Skeletal muscle satellite cell (primary cell): ENCODE measurements at regions not wholly inside any gene's neighbourhood (a gene's known extent, or its start where the extent isn't known, plus 50 kb on each side); places are given as distances from the start of the nearest gene placed in this dataset.

Experiments used
- H3K27me3 ChIP-seq: 2 replicates; pipeline ENCODE4 v1.7.0; 2013; ENCODE audit warnings: low read length; ENCODE audit not compliant: control insufficient read depth, insufficient read depth
- H3K36me3 ChIP-seq: 2 replicates; pipeline ENCODE4 v1.7.0; 2013; ENCODE audit warnings: mild to moderate bottlenecking, control low read depth, low read length; ENCODE audit not compliant: insufficient read depth
- H3K4me1 ChIP-seq: 2 replicates; pipeline ENCODE4 v1.7.0; 2013; ENCODE audit warnings: low read length; ENCODE audit not compliant: control insufficient read depth, insufficient read depth
- H3K4me2 ChIP-seq: 2 replicates; pipeline ENCODE4 v1.7.0; 2013; ENCODE audit warnings: mild to moderate bottlenecking, low read length
- H3K4me3 ChIP-seq: 2 replicates; pipeline ENCODE4 v1.7.0; 2013; ENCODE audit warnings: low read length
- H3K9ac ChIP-seq: 2 replicates; pipeline ENCODE4 v1.7.0; 2013; ENCODE audit warnings: mild to moderate bottlenecking, low read depth, low read length, moderate library complexity
- H3K9me3 ChIP-seq: replicated peaks from 2 replicates; pipeline ENCODE4 v1.7.0; 2013; ENCODE audit warnings: mild to moderate bottlenecking, control low read depth, low read length

DNA sequence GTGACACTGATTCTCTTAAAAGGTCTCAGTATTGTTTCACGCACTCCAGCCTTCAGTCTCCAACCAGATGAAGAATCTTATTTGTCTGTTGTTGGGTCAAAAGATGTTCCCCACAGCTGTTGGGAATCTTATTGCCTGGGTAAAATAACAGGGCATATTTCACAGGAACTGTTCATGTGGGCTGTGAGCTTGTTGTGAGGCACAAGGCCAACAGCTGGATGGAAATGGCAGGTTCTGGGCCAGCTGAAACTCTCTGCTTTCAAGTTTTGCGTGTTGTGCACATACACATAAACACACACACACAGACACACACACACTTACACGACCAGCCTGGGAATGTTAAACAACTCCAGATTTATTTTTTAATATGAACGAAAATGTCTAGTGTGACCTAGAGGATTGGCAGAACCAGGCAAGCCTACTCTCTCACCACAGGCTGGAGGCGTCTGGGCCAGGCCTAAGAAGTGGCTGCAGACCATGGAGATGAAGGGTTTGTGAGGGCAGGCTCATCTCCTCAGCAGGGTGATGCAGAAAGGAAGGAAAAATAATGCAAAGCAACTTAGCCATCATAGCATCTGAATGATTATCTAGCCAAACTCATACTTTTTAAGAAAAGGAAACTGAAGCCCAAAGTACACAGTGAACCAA lies 357.0 kb downstream of the TTLL7 start:
- H3K9ac ChIP-seq = no peak overlapping the region
- no peak overlapping the region for H3K4me3 ChIP-seq
- no peaks in the 10 kb centered on the region for H3K27me3 ChIP-seq
- no peaks in the 10 kb centered on the region for H3K9me3 ChIP-seq
- no peaks in the 10 kb centered on the region for H3K4me1 ChIP-seq
- H3K4me2 ChIP-seq = peak overlapping the region; percentile 53
- no peaks in the 10 kb centered on the region for H3K36me3 ChIP-seq

DNA sequence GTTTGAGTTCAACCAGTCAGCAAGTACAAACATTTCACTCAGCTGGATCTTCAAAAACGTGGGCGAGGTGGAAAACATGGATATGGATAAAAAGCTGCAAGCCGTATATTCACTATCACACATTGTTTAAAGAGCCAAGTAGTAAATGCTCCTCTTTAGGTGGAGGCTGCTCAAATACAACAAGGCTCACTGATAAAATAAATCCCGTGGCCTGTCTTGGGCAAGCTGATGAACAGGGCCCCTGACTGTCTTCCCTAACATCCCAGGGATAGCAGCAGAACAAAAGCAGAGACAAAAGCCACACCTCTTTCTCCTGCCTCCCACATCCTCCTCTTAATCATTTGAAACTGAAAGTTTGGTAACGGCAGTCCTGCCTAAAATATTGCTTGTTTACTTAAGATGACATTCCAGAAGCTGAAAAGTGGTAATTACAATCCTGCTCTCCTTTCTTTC lies 357.7 kb downstream of the TTLL7 start:
- H3K4me1 ChIP-seq = no peaks in the 10 kb centered on the region
- H3K9me3 ChIP-seq = no peaks in the 10 kb centered on the region
- no peaks in the 10 kb centered on the region for H3K36me3 ChIP-seq
- H3K27me3 ChIP-seq = no peaks in the 10 kb centered on the region
- H3K4me2 ChIP-seq = peak overlapping the region; percentile 53
- peak overlapping the region; percentile 39 for H3K4me3 ChIP-seq
- no peak overlapping the region for H3K9ac ChIP-seq

DNA sequence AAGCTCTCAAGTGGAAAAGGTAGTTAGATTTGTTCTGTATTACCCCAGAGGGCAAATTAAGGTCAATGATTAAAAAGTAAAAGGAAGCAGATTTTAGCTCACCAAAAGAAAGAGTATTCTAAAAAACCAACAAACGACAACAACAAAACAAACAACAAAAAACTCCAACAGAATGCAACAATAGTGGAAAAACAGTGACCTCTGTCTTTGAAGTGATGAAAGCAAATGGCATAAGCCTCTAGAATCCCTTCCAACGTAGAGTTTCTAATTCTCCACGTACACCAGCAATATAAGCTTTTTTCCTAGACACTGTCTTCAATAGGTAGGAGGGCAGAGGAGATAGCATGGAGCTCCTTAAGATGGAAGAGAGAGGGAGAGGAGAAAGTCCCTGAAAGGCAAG lies 359.1 kb downstream of the TTLL7 start:
- Histone ChIP-seq H3K36me3 (no peaks in the 10 kb centered on the region), H3K4me3 (no peak overlapping the region), H3K27me3 (no peaks in the 10 kb centered on the region), H3K4me2 (no peak overlapping the region), H3K9me3 (no peaks in the 10 kb centered on the region), H3K4me1 (no peaks in the 10 kb centered on the region), H3K9ac (no peak overlapping the region)

DNA sequence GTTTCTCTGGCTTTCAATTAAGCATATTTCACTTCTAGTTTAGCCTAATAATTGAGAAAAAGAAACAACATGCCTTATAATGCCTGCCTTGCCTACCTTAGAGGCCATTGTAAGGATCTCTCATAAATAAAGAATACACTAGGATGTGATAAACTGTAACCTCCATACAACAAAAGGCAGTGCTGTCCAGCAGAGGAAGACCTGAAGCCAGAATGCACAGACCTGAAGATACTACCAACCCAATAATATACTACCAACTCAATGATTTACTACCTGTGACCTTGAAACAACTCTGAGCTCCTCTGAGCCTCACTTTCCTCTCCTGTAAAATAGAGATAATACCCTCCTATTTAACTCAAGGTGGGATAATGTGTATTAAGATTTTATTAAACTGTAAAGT lies 361.3 kb downstream of the TTLL7 start:
- Histone ChIP-seq H3K9ac (no peak overlapping the region), H3K4me3 (no peak overlapping the region), H3K27me3 (no peaks in the 10 kb centered on the region), H3K9me3 (no peaks in the 10 kb centered on the region), H3K4me1 (no peaks in the 10 kb centered on the region), H3K4me2 (no peak overlapping the region), H3K36me3 (no peaks in the 10 kb centered on the region)

DNA sequence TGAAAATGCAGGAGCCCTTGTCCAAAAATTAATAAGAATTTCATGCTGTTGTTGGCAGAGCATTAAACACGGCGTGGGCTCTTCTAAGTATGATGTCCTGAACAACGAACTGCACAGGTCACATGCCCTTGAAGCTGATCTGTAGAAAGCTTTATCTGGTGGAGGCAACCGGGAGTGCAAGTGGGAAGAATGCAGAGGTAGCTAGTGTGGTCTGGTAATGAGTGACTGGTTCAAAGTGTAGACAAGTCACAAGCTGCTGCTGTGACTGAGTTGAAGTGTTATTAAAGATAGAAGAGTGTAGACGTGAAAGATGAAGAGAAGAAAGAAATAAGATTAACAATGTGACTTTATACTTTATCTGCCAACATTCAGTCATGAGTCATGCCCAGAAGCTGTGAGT lies 361.9 kb downstream of the TTLL7 start:
- no peak overlapping the region for H3K9ac ChIP-seq
- H3K27me3 ChIP-seq = no peaks in the 10 kb centered on the region
- no peaks in the 10 kb centered on the region for H3K4me1 ChIP-seq
- no peak overlapping the region for H3K4me3 ChIP-seq
- no peaks in the 10 kb centered on the region for H3K36me3 ChIP-seq
- H3K9me3 ChIP-seq = no peaks in the 10 kb centered on the region
- no peak overlapping the region for H3K4me2 ChIP-seq

DNA sequence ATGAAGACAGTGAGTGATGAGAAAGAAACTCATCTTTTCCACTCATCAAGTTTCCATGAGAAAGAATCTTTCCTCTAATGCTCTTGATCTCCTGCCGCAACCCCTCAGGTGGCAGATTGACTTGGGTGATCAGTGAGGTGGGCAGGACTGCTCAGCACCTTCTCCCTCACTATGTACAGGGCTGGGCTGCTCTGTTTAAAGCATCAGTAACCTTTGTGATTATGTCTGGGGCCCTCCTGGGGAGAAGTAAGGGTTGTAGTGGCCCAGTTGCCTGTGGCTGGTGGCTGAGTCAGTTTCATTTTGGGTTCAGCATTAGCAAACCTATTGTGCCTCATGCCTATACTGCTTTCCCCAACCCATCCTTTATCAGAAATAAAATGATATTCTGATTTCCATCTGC lies 366.0 kb downstream of the TTLL7 start:
- H3K9me3 ChIP-seq = no peaks in the 10 kb centered on the region
- H3K4me2 ChIP-seq = no peak overlapping the region
- no peaks in the 10 kb centered on the region for H3K4me1 ChIP-seq
- no peak overlapping the region for H3K9ac ChIP-seq
- H3K27me3 ChIP-seq = no peaks in the 10 kb centered on the region
- no peak overlapping the region for H3K4me3 ChIP-seq
- H3K36me3 ChIP-seq = no peaks in the 10 kb centered on the region

DNA sequence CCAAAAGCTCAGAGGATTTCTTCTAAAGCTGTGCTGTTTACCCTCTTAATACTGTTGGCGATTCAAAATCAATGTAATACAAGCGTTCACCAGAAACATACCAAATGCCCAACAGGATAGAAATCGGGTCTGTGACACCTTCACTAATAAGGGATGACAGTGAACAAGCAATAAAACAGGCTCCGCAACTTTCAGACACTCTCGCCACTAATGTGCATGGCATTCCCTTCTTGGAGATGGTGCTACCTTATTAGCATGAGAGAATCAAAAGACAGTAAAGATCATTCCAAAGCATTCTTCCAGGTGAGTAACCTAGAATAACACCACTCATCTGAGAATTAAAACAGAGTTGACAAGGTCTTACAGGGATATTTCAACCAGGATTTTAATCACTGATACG lies 367.1 kb downstream of the TTLL7 start:
- H3K4me2 ChIP-seq = no peak overlapping the region
- no peak overlapping the region for H3K4me3 ChIP-seq
- no peaks in the 10 kb centered on the region for H3K36me3 ChIP-seq
- no peaks in the 10 kb centered on the region for H3K27me3 ChIP-seq
- no peaks in the 10 kb centered on the region for H3K4me1 ChIP-seq
- no peaks in the 10 kb centered on the region for H3K9me3 ChIP-seq
- no peak overlapping the region for H3K9ac ChIP-seq

DNA sequence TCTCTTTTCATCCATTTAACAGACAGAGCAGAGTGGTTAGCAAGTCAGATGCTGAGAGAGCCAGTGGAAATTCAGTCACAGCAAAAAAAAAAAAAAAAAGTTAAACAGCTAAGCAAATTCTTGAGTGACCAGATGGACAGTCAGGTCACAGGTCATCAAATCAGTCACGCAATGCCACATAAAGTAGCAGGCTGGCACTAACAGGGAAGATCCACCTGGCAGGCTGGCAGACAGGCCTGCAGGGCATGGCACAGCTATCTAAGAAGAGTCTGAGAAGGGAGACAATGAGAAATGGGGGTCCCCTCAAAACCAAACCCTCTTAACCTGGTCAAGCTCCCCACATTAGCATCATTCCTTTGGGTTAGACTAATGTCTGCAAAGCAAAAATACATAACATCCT lies 371.9 kb downstream of the TTLL7 start:
- Histone ChIP-seq H3K4me1 (no peaks in the 10 kb centered on the region), H3K4me3 (no peak overlapping the region), H3K4me2 (no peak overlapping the region), H3K36me3 (no peaks in the 10 kb centered on the region), H3K27me3 (no peaks in the 10 kb centered on the region), H3K9me3 (no peaks in the 10 kb centered on the region), H3K9ac (no peak overlapping the region)

DNA sequence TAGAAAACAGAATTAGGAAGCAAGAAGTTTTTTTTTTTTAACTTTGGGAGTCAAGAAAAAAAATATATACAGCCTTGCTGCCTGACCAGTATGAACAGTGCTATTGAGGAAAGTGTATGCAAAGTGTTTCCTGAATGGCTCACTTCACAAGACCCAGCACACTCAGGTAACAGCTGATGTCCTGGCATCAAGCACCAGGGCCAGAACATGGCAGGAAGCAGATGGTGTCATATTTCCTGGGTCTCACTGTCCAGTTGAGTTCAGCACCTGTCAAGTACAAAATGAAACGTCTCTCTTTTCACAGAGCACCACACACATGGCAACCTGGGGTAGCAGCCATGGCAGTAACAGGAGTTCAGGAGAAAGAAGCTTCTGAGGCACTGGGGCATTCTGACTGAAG lies 372.3 kb downstream of the TTLL7 start:
- Histone ChIP-seq H3K9me3 (no peaks in the 10 kb centered on the region), H3K4me3 (no peak overlapping the region), H3K27me3 (no peaks in the 10 kb centered on the region), H3K36me3 (no peaks in the 10 kb centered on the region), H3K4me2 (no peak overlapping the region), H3K4me1 (no peaks in the 10 kb centered on the region), H3K9ac (no peak overlapping the region)

DNA sequence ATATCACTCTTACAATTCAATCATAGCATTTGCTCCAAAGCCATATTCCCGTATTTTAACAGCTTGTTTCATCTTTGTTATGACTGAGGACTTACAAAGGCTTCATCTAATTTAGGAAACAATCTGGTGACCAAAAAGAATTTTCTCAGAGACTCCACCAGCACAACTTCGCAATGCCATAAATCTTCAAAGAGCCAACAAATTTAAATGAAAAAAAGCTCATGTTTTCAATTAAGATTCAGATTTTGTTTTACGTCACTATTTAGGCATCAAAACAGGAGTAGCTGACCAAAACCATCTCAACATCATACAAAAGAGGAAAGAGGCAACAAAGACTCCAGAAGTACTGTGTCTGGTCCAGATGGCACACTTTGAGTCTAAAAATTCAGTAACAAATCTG lies 373.3 kb downstream of the TTLL7 start:
- H3K4me3 ChIP-seq = no peak overlapping the region
- no peaks in the 10 kb centered on the region for H3K4me1 ChIP-seq
- H3K27me3 ChIP-seq = no peaks in the 10 kb centered on the region
- no peak overlapping the region for H3K9ac ChIP-seq
- H3K4me2 ChIP-seq = no peak overlapping the region
- H3K9me3 ChIP-seq = no peaks in the 10 kb centered on the region
- no peaks in the 10 kb centered on the region for H3K36me3 ChIP-seq

DNA sequence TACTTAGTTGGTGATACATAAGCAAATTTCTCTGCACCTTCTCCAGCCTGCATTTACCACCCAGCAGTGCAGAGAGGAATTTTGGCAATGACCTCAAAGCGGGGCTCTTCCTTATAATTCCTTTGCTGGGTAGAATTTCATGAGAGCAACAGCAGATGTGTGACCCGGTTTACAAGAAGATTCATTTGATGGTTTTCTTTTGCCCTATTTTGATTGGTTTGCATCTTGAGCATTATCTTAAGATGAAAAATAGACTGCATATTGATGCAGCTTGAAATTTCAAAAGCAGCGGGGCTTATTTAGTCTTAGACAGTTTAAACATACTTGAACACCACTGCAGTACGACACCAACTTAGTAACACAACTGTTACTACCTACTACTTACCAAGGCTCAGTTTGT lies 378.9 kb downstream of the TTLL7 start:
- Histone ChIP-seq H3K4me2 (no peak overlapping the region), H3K9me3 (no peaks in the 10 kb centered on the region), H3K27me3 (no peaks in the 10 kb centered on the region), H3K4me1 (no peaks in the 10 kb centered on the region), H3K4me3 (no peak overlapping the region), H3K9ac (no peak overlapping the region), H3K36me3 (no peaks in the 10 kb centered on the region)

DNA sequence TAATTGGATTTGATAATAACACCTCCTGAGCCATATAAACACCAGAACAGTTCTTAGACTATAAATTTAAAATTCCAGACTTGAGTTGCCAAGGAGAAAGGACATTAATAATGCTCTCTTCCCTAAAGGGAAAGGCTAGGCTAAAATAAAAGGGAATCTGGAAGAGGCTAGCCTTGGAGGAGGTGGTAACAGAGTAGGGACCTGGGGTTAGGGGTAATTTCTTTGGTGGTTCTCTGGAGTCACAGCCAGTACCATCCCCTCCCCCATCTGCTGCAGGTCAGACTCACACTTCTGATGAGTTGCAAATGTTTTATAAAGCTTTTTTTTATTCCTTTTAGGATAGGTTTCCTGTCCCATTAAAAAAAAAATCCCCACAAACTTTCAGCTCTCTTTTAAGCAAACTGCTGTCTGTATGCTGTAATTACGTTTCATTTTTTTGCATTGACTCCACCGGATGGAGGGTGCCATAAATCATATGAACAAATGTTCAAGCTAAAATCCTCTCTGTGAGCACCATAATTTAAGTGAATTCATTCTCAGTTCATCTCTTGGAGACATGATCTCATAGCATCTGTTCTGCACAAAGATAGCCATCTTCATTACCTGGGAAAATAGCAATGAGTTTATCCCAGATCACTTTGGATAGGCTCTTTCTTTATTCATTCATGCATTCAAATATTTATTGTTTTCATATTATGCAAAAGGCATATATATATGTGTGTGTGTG lies 379.6 kb downstream of the TTLL7 start:
- no peaks in the 10 kb centered on the region for H3K4me1 ChIP-seq
- no peak overlapping the region for H3K4me3 ChIP-seq
- no peak overlapping the region for H3K9ac ChIP-seq
- H3K36me3 ChIP-seq = no peaks in the 10 kb centered on the region
- H3K27me3 ChIP-seq = no peaks in the 10 kb centered on the region
- no peaks in the 10 kb centered on the region for H3K9me3 ChIP-seq
- H3K4me2 ChIP-seq = no peak overlapping the region
